Cardiac septum (tissue), 1 donor: ENCODE measurements at regions not wholly inside any gene's neighbourhood (a gene's known extent, or its start where the extent isn't known, plus 50 kb on each side); places are given as distances from the start of the nearest gene placed in this dataset.

ENCODE experiments used
- DNase-seq: peaks from one replicate; pipeline ENCODE4 v3.0.0-alpha.2; 2020; ENCODE audit warnings: low spot score
- intact Hi-C: fragments of 100-400 bp; cut with DNase I; formaldehyde crosslinking; loops from one replicate; pipeline ENCODE4 v1.14.0; 2022
- donor health status: DM: no; HTN: no; CAD: no.

DNA sequence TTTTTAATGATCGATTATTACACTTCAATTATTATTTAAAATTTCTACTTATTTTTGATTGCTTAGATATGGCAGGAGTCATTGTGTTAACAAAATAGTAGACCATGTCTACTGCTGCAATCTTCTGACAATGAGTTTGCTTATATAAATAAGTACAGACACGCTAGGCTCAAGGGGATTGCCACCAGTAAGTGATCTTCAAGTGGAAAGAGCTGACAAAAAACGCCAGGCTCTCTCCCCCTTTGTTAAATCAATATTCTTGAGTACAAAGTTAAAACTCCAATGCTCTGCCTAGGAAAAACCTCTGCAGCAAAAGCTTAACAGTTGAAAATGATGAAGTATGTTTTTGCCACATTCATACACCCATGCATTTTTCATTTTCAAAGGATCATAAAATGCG lies 738.1 kb downstream of the HDGFL1 start:
- DNase-seq = no peak
- intact Hi-C loops = no loop called here

DNA sequence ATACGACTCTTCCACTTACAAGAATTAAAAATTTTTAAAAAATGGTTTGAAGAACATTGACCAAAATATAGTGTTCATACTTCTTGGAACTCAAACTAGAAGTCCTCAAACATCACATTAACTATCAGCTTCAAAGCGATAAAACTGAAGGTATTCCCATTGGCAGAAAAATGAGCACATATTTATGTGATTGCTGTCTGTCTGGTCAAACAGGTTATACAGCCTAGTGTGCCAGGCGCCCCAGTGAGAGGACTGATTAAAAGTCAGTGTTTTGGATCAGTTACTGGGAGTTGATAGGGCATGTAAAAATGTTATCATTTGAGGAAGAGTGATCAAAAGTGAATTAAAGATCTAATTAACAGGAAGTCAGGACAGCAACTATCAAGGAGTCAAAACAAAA lies 738.8 kb downstream of the HDGFL1 start:
- intact Hi-C loops = no loop called here

GRCh38 chr6:23311211-23311610 lies 741.8 kb downstream of the HDGFL1 start:
- intact Hi-C loops = no loop called here
- no peak for DNase-seq

More for the DNA sequence above, 738.8 kb downstream of the HDGFL1 start:
- no peak for DNase-seq

GRCh38 chr6:23316131-23316530 lies 746.8 kb downstream of the HDGFL1 start:
- no peak for DNase-seq
- intact Hi-C loops = no loop called here

- intact Hi-C loops = no loop called here
- no peak for DNase-seq
These were observed 747.6 kb downstream of the HDGFL1 start for GRCh38 chr6:23316931-23317330.

DNA sequence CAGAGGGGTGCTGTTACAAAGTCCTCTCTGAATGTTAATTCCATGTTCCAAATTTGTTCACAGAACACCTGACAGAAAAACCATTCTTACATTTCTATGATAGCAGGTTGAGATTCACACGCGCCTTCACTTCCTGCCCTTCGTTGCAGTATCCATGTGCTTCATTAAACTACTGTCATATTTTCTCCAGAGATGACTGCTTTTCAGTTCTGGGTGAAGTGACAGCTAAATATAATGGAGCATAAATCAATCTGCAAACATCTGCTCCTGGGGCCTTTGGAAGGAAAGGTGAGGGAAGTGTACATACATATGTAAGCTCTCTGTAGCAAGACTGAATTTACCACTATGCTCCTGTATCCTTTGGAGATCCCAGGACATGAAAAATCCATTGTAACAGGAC lies 750.2 kb downstream of the HDGFL1 start:
- intact Hi-C loops = no loop called here

GRCh38 chr6:23320471-23321015 lies 751.2 kb downstream of the HDGFL1 start:
- DNase-seq = no peak
- intact Hi-C loops = no loop called here

More for the DNA sequence above, 750.2 kb downstream of the HDGFL1 start:
- DNase-seq = no peak

DNA sequence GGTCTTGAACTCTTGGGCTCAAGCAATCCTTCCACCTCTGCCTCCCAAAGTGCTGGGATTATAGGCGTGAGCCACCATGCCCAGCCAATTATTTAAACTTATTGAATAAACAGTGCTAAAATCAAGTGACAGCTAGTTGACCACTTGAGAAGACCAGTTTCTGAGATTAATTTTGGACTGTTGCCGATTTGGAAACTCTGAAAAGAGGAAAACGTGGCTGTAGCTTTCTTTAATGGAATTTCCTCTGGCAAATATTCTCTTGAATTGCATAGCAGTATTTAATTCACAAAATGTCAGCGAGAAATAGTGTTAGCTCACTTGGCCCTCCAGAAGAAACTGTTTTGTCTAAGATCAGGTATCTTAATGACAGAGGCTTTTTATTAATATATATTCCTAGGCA lies 754.5 kb downstream of the HDGFL1 start:
- intact Hi-C loops = no loop called here
- DNase-seq = no peak

DNA sequence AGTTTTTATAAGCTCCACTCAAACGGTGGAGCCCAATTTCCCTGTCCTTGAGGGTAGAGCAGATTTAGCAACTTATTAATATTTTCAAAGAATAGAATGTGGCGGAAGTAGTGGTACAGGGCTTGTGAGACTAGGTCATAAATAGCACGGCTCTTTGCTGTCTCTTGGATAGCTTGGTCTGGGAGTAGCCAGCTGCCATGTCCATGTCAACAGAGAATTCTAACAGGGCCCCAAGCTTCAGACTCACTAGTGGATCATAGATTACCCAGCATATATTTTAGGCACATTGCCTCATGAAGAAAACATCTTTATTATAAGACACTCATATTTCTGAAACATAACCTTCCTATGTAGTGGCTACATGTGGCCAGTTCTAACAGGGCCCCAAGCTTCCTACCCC lies 755.7 kb downstream of the HDGFL1 start:
- intact Hi-C loops = no loop called here
- no peak for DNase-seq

GRCh38 chr6:23327621-23328020 lies 758.3 kb downstream of the HDGFL1 start:
- intact Hi-C loops = no loop called here
- no peak for DNase-seq

DNA sequence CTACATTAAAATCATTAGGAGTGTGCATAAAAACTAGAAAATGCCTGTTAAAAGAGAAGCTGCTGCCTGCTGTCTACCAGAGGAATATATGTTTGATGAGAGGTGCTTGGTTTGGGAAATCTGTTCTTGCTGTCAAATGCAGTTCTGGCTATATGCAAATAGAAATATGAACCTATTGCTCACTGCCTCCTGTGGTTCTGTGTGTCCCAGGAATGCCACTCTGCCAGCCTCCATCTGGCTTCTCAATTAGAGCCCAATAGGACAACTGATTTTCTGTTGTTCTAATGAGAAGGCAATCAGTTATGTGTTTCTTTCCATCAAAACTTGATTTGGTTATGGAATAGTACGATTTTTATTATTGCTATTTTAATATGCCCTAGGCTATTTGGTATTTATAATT lies 759.7 kb downstream of the HDGFL1 start:
- intact Hi-C loops = no loop called here
- DNase-seq = no peak

GRCh38 chr6:23330632-23331031 lies 761.3 kb downstream of the HDGFL1 start:
- DNase-seq = no peak

DNA sequence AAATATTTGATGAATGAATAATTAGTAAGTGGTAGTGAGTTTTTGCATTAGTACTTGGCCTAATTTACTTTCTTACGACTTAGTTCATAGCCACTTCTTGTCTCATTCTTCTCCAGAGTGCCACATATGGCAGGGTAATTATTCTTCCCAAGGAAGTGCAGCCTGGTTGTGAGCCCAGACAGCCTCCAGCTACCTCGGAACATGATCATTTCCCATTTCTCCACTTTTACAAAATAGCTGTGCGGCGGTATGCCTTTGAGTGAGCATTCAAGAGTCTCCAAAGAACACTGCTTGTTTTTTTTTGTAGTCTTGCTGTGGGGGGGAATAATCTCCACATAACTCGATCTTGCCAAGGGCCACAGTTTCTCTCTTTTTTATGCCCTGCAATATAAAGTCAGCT lies 765.0 kb downstream of the HDGFL1 start:
- intact Hi-C loops = no loop called here
- no peak for DNase-seq

More at GRCh38 chr6:23330632-23331031, 761.3 kb downstream of the HDGFL1 start:
- intact Hi-C loops = no loop called here

GRCh38 chr6:23335894-23336293 lies 766.5 kb downstream of the HDGFL1 start:
- intact Hi-C loops = no loop called here
- DNase-seq = no peak

DNA sequence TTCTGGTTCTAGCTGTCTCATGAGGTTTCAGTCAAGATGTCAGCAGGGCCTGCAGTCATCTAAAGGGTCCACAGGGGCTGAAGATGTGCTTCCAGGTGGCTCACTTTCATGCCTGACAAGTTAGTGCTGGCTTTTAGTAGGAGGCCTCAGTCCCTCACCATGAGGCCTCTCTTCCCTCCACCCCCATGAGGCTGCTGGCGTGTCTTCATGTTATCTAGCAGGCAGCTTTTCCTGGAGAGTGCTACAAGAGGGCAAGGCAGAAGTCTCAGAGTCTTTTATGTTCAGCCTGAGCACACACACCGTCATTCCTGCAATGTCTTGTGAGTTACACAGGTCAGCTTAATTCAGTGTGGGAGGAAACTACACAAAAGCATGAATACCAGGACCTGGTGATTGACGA lies 769.9 kb downstream of the HDGFL1 start:
- intact Hi-C loops = no loop called here
- DNase-seq = no peak

DNA sequence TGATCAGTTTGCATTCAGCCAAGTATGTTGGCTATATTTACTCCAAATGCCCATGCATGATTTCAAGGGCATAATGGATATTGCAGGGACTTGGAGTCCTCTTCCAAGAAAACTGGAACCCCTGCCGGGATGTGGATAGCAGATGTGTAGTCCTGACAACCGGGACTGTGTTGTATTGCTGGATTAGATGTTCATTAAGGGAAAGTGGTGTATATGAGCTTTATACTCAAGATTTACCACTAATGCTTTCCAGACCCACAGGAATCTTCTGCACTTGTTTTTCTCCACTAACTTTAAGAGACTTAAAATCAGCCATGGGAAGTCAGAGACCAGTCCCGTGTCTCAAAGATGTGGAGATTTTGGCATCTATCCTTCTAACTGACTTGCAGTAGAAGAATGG lies 770.9 kb downstream of the HDGFL1 start:
- intact Hi-C loops = no loop called here
- DNase-seq = no peak

- no peak for DNase-seq
- intact Hi-C loops = no loop called here
These were observed 774.4 kb downstream of the HDGFL1 start for GRCh38 chr6:23343610-23344306.

GRCh38 chr6:23348185-23348584 lies 777.8 kb upstream of the NRSN1 start:
- intact Hi-C loops = no loop called here
- no peak for DNase-seq

- no peak for DNase-seq
- intact Hi-C loops = no loop called here
These were observed 776.4 kb upstream of the NRSN1 start for GRCh38 chr6:23349521-23350147.

DNA sequence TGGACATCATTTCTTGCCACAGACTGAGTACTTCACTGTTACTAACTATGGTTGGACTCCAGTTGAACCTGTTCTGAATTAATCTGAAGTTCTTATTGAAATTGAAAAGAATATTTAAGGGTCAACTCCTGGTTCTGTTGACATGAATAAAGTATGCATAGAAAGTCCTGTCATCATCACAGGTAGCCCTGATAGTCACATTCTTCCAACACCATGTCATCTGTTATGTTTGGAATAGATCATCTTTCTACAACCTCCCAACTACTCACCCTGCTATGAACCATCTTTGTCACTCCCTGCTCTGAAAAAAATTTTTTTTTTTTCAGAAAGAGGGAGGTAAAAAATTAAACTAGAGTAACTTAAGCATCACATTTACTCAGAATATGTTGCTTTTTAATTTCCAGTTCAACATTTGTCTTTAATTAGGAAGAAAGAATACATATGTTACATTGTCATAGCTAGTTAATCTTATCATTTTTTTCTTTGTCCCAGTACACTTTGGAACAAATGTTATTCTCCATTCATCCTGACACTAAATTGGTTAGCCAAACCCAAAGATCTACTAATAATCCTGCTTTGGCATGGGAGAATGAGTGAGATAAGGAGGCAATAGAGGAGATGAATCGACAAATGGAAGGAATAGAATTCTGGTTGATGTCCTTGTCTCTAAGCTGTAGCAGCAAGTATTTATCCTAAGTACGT lies 775.1 kb upstream of the NRSN1 start:
- intact Hi-C loops = no loop called here
- DNase-seq = no peak

- intact Hi-C loops = no loop called here
- no peak for DNase-seq
These were observed 772.0 kb upstream of the NRSN1 start for GRCh38 chr6:23354004-23354403.
